ENCODE measurements at regions not wholly inside any gene's neighbourhood (a gene's known extent, or its start where the extent isn't known, plus 50 kb on each side); places are given as distances from the start of the nearest gene placed in this dataset.

DNA sequence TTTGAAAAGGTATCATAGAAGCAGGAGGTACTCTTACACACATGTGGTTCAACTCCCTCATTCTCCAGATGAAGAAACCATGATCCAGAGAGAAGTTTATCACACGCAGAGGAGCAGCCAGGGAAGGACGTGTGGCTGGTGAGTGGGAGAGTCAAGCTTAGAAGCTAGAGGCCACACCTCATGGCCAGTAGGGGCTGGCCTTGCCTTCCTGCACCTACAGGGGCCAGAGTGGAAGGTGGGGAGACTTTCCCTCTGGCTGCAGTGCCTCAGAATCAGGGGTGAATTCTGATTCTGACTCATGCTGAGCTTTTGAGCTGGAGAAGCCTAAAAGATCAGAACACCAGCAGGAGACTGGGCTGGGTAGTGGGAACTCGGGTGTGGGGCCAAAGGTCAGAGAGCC lies 1067.9 kb downstream of the BCL11B start:
- Mint-ChIP-seq H3K27me3 (ENCODE audit: low read depth) (no peaks in the 10 kb centered on the region), H3K27ac (no peak overlapping the region), H3K4me1 (peaks cover 28% of the 10 kb centered on the region), H3K9me3 (no peaks in the 10 kb centered on the region), H3K36me3 (no peaks in the 10 kb centered on the region), H3K4me3 (no peak overlapping the region)
- ATAC-seq (peak; percentile 51), DNase-seq (ENCODE audit: low spot score) (no peak)
- ChIA-PET CTCF (interaction anchor here (0.6 to 1.1 kb wide), 2 partner anchors 182 to 226 kb away, joined by 3 to 4 read pairs; no protein-coding TSS in a partner anchor), POLR2A (no interaction called here)
- TF ChIP-seq ZBTB21 (CRISPR knock-in tag; IDR thresholded peaks at IDR 0.05; ENCODE audit: borderline replicate concordance) = no peak
- TF ChIP-seq ETV6 (CRISPR knock-in tag; IDR thresholded peaks at IDR 0.05) = 0 out of 2 replicates have a peak, but pooled peaks have one; percentile 19

DNA sequence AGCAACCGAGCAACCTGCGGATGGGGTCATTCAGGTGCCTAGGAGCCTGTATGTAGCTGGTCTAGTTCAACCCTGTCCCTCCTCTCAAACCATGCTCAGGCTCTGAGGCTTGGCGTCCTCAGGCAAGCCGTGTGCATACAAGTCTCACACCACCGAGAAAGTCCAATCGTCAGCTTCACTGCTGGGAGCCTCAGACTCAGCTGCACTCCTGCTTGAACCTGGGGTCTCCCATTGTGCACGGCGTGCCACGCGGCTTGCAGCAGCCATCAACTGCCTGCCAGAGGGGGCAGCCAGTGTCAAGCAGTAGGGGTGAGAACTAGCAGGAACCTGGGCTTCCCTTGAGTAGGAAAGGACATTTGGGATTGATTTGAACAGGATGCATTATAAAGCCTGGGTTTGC lies 1064.6 kb downstream of the BCL11B start:
- ATAC-seq = no peak
- CTCF ChIA-PET = no interaction called here
- DNase-seq (ENCODE audit: low spot score) = no peak
- Mint-ChIP-seq H3K36me3 (no peaks in the 10 kb centered on the region), H3K4me3 (no peak overlapping the region), H3K27ac (no peak overlapping the region), H3K27me3 (ENCODE audit: low read depth) (no peaks in the 10 kb centered on the region; the same call in 1 of the 2 replicates), H3K9me3 (no peaks in the 10 kb centered on the region), H3K4me1 (peaks cover 53% of the 10 kb centered on the region)
- TF ChIP-seq, protein P1, sequence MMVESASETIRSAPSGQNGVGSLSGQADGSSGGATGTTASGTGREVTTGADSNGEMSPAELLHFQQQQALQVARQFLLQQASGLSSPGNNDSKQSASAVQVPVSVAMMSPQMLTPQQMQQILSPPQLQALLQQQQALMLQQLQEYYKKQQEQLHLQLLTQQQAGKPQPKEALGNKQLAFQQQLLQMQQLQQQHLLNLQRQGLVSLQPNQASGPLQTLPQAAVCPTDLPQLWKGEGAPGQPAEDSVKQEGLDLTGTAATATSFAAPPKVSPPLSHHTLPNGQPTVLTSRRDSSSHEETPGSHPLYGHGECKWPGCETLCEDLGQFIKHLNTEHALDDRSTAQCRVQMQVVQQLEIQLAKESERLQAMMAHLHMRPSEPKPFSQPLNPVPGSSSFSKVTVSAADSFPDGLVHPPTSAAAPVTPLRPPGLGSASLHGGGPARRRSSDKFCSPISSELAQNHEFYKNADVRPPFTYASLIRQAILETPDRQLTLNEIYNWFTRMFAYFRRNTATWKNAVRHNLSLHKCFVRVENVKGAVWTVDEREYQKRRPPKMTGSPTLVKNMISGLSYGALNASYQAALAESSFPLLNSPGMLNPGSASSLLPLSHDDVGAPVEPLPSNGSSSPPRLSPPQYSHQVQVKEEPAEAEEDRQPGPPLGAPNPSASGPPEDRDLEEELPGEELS (CRISPR knock-in tag; IDR thresholded peaks at IDR 0.05) = no peak
- TF ChIP-seq GTF2I (CRISPR knock-in tag; conservative IDR thresholded peaks at IDR 0.05) (no peak), ESRRA (CRISPR knock-in tag; IDR thresholded peaks at IDR 0.05; ENCODE audit: borderline replicate concordance) (no peak), JAZF1 (CRISPR knock-in tag; IDR thresholded peaks at IDR 0.05) (no peak), ZBTB21 (CRISPR knock-in tag; IDR thresholded peaks at IDR 0.05; ENCODE audit: borderline replicate concordance) (no peak), ZNF396 (CRISPR knock-in tag; IDR thresholded peaks at IDR 0.05; ENCODE audit: borderline replicate concordance) (no peak), FOXJ3 (CRISPR knock-in tag; IDR thresholded peaks at IDR 0.05; ENCODE audit: borderline replicate concordance) (no peak), ATF1 (CRISPR knock-in tag; IDR thresholded peaks at IDR 0.05) (no peak), ZNF671 (CRISPR knock-in tag; IDR thresholded peaks at IDR 0.05) (no peak)
- TF ChIP-seq, protein P2, sequence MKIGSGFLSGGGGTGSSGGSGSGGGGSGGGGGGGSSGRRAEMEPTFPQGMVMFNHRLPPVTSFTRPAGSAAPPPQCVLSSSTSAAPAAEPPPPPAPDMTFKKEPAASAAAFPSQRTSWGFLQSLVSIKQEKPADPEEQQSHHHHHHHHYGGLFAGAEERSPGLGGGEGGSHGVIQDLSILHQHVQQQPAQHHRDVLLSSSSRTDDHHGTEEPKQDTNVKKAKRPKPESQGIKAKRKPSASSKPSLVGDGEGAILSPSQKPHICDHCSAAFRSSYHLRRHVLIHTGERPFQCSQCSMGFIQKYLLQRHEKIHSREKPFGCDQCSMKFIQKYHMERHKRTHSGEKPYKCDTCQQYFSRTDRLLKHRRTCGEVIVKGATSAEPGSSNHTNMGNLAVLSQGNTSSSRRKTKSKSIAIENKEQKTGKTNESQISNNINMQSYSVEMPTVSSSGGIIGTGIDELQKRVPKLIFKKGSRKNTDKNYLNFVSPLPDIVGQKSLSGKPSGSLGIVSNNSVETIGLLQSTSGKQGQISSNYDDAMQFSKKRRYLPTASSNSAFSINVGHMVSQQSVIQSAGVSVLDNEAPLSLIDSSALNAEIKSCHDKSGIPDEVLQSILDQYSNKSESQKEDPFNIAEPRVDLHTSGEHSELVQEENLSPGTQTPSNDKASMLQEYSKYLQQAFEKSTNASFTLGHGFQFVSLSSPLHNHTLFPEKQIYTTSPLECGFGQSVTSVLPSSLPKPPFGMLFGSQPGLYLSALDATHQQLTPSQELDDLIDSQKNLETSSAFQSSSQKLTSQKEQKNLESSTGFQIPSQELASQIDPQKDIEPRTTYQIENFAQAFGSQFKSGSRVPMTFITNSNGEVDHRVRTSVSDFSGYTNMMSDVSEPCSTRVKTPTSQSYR (CRISPR knock-in tag; IDR thresholded peaks at IDR 0.05) = no peak
- TF ChIP-seq, protein P3, sequence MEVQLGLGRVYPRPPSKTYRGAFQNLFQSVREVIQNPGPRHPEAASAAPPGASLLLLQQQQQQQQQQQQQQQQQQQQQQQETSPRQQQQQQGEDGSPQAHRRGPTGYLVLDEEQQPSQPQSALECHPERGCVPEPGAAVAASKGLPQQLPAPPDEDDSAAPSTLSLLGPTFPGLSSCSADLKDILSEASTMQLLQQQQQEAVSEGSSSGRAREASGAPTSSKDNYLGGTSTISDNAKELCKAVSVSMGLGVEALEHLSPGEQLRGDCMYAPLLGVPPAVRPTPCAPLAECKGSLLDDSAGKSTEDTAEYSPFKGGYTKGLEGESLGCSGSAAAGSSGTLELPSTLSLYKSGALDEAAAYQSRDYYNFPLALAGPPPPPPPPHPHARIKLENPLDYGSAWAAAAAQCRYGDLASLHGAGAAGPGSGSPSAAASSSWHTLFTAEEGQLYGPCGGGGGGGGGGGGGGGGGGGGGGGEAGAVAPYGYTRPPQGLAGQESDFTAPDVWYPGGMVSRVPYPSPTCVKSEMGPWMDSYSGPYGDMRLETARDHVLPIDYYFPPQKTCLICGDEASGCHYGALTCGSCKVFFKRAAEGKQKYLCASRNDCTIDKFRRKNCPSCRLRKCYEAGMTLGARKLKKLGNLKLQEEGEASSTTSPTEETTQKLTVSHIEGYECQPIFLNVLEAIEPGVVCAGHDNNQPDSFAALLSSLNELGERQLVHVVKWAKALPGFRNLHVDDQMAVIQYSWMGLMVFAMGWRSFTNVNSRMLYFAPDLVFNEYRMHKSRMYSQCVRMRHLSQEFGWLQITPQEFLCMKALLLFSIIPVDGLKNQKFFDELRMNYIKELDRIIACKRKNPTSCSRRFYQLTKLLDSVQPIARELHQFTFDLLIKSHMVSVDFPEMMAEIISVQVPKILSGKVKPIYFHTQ (CRISPR knock-in tag; IDR thresholded peaks at IDR 0.05) = no peak
- TF ChIP-seq, protein P4, sequence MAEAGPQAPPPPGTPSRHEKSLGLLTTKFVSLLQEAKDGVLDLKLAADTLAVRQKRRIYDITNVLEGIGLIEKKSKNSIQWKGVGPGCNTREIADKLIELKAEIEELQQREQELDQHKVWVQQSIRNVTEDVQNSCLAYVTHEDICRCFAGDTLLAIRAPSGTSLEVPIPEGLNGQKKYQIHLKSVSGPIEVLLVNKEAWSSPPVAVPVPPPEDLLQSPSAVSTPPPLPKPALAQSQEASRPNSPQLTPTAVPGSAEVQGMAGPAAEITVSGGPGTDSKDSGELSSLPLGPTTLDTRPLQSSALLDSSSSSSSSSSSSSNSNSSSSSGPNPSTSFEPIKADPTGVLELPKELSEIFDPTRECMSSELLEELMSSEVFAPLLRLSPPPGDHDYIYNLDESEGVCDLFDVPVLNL (CRISPR knock-in tag; IDR thresholded peaks at IDR 0.05; ENCODE audit: borderline replicate concordance, low read depth) = no peak
- TF ChIP-seq, protein P5, sequence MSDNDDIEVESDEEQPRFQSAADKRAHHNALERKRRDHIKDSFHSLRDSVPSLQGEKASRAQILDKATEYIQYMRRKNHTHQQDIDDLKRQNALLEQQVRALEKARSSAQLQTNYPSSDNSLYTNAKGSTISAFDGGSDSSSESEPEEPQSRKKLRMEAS (CRISPR knock-in tag; IDR thresholded peaks at IDR 0.05) = no peak
- TF ChIP-seq, protein P6, sequence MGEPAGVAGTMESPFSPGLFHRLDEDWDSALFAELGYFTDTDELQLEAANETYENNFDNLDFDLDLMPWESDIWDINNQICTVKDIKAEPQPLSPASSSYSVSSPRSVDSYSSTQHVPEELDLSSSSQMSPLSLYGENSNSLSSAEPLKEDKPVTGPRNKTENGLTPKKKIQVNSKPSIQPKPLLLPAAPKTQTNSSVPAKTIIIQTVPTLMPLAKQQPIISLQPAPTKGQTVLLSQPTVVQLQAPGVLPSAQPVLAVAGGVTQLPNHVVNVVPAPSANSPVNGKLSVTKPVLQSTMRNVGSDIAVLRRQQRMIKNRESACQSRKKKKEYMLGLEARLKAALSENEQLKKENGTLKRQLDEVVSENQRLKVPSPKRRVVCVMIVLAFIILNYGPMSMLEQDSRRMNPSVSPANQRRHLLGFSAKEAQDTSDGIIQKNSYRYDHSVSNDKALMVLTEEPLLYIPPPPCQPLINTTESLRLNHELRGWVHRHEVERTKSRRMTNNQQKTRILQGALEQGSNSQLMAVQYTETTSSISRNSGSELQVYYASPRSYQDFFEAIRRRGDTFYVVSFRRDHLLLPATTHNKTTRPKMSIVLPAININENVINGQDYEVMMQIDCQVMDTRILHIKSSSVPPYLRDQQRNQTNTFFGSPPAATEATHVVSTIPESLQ (CRISPR knock-in tag; IDR thresholded peaks at IDR 0.05) = no peak
- TF ChIP-seq, protein P7, sequence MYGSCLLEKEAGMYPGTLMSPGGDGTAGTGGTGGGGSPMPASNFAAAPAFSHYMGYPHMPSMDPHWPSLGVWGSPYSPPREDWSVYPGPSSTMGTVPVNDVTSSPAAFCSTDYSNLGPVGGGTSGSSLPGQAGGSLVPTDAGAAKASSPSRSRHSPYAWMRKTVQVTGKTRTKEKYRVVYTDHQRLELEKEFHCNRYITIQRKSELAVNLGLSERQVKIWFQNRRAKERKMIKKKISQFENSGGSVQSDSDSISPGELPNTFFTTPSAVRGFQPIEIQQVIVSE (CRISPR knock-in tag; IDR thresholded peaks at IDR 0.05; ENCODE audit: borderline replicate concordance) = no peak
- POLR2A ChIA-PET = no interaction called here

Data from WTC11 (cell line).